Stimulated activated CD8-positive, alpha-beta memory T cell treated with anti-CD3 and anti-CD28 coated beads, Interleukin-15, amount 100 ng/mL, for 48 hours (primary cell): ENCODE measurements at regions not wholly inside any gene's neighbourhood (a gene's known extent, or its start where the extent isn't known, plus 50 kb on each side); places are given as distances from the start of the nearest gene placed in this dataset.
"Not testable (repeated sequence)": the region's sequence is repeated elsewhere in the genome, so short reads cannot be mapped to it uniquely, and the experiment has no call there.

ENCODE experiments used
- DNase-seq, 2 donors: peaks; one replicate each; pipeline ENCODE4 v3.0.0-alpha.2; 2020; ENCODE audit warnings: low read depth in 2 of 2

DNA sequence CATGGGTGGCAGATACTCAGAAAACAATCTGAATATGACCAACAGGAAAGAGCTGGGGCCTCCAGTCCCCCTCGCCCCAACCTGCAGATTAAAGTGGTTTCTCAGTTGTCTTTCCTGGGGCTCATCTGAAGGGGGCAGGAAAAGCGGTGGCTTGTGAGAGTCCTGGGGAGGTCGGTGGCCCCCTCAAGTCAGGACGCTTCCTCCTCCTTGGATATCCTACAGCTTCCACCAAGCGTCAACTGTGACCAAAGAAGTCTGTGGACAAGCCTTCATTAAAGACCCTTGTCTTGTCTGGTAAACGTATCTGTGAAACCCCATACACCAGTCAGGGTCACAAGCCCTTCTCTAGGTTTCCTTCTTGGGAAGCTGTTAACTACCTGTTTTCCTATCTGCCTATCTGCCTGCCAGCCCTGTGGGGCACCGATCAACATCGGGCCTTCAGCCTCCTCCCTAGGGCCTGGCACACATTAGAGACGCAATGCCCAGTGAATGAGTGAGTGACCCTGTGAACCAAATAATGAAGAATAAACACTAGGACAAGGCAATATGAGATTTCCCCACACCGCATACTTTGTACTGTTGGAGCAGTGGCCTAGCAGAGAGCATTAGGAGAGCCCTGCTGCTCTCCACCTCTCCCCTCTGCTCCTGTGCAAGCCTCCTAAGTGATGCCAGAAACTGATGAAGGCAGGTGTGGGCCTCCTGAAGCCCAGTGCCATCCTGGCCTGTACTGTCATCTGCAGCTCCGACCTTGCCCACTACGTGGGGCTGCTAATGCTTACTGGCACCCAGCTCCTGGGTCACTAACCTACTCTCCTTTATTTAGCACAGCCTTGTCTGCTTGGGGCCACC, 1317.8 kb downstream of the UQCRFS1 start:
- DNase-seq: no peak

DNA sequence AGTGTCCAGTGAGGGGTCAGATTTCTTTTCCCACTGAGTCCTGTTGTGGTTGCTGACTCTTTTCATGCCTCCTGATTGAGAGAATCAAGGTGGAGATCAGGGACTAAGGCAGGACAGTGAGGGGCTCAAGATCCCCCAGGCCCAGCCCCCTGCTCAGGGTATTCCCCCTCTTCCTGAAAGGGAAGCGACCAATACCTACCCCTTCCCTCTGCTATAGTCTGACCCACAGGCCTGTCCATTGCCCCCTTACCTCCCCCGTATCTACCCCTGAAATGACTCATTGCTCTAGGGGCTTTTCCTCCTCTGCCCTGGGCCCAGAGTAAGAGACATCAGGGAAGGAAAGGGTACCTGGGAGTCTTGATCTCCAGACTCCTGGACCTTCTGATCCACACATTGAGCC, 1320.5 kb downstream of the UQCRFS1 start:
- DNase-seq: no peak

DNA sequence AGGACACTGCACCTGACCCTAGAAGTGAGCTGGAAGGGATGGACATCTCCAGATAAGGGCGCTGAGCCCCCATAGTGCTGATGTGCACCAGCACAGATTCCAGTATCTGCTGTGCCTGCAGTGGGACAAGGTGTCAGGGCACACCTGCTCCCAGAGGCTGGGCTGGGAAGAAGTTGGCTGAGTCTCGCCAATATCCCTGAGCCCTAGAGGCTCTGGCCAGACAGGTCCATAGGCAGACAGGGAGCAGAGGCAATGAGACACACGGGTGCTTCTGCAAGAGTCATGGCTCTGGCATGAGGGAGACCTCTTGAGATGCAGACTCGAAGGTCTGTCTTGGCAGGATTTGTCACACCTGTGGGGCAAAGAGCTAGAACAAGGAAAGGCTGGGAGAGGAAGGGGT, 1321.5 kb downstream of the UQCRFS1 start:
- no peak for DNase-seq

DNA sequence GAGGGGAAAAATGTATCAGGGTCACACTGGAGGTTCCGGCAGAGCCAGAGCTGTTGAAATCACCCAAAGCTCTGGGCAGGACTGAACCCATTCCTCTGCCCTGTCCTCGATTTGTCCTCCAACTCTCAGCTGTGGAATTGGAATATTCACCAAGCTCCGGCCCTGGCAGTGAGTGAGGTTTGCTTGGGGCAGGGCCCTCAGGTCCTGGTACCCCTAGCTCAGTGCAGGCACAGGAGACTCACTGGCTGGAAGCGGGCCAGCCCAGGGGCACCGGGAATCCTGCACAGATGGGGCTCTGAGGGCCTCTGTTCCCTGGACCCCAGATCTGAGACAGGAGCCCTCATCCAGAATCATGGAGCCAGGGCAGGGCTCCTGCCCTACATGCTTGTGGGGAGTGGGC, 1322.3 kb downstream of the UQCRFS1 start:
- DNase-seq: no peak

DNA sequence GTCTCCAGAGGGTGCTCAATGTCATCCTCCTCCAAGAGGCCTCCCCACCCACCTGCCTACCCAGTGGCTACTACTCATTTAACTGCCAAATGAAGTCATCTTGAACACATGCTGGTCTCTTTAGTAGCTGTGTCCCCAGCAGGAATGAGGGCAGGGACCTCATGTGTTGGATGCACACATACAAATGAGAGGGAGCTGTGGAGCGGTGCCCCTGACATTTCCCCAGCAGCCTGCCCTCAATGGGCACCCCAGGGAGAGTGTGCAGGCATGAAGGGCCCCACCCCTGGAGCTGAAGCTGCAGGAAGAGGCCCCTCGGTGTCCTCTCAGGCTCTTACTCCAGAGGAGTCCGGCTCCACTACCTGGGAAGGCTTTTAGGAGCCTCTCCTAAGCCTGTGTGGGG, 1322.7 kb downstream of the UQCRFS1 start:
- DNase-seq: no peak

DNA sequence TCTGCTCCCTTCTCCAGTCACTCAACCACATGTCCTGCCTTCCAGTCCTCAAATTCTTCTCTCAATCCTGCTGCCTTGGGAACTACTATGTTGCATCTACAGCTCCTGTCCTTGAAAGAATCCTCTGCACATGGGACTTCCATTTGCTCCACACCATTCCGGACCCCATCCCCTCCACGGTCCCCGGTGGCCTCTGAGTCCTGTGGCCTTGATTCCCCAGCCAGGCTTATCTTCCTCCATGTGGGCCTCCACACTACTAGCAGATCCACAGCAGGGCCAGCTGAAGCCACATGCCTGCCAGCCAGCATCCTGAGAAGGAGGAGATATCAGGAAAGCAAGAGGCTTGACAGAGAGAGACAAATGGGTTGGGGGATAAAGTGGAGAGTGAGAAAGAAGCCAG, 1323.8 kb downstream of the UQCRFS1 start:
- DNase-seq: no peak

DNA sequence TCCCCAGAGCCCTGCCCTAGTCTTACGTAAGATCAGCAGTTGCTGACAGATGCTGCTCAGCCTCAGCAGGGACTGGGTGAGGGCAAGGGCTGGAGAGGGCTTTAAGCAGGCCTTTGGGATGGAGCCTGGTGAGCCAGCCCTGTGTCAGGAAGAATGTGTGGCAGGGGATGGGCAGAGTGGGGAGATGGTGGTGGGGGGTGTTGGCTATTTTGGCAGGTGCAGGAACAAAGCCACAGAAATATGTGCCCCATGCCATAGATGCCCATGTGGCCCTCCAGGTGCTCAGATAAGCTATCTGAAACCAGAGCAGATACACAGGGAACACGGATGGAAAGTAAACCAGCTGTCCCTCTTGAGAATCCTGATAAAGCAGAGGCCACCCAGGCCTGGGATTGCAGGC, 1325.0 kb downstream of the UQCRFS1 start:
- no peak for DNase-seq

DNA sequence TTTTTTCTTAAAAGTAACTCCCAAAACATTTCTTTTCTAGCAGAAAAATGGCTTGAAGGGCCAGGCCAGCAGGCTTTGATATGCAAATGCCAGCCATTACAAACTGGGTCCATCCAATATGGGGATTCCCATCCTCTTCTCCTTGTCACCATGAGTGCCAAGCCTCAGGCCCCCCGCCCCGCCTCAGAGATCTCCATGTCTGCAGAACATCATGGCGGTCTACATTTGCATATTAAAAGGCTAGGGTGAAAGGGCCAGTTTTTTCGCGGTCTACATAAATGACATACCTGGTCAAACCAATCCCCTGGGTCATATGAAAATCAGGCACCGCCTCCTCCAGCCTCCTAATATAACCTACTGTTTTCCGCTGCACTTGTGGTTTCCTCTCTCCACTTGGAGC, 1327.6 kb downstream of the UQCRFS1 start:
- DNase-seq: no peak

DNA sequence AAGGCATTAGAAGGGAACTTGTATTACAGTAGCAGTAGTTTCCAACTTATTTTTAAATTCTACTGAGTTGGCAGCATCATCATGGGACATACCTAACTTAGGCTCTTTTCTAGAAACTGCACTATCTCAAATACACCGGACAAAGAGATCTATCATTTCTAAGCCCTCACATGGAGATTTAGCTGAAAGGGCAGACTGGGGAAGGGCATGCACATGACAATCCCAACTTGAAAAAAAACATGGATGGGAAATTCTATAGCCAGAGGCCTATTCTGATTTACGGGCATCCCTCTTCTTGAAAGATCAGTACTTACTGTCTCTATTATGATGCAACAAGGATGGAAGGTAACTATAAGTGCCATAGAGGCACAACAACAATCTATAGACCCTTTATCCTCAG, 1328.6 kb downstream of the UQCRFS1 start:
- no peak for DNase-seq

DNA sequence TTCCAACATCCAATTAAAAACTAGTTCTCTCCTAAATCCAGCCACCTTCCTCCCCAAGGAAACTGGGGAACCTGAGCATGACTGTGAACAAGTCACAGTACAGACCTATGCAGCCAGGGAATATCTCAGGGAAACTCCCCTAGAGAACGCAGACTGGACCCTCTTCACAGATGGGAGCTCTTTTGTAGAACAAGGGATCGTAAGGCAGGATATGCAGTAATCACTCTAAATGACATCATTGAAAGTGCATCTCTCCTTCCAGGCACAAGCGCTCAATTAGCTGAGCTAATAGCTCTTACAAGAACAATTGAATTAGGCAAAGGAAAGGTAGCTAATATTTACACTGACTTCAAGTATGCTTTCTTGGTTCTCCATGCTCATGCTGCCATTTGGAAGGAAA, 1331.7 kb downstream of the UQCRFS1 start:
- no peak for DNase-seq

DNA sequence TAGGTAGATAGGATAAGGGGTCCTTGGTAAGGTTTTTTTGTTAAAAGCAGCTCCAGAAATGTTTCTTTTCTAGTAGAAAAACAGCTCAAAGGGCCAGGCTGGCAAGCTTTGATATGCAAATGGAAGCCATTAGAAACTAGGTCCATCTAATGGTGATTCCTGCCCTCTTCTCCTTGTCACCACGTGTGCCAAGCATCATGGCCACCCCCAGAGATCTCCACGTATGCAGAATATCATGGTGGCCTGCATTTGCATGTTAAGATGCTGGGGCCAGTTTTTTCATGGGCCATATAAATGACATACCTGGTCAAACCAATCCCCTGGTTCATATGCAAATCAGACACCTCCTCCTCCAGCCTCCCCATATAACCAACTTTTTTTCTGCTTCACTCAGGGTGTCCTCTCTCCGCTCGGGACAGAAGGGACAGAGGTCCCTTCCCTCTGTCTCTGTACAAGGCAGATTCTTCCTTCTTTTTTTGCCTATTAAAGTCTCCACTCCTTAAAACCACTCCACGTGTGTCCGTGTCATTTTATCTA, 1335.9 kb downstream of the UQCRFS1 start:
- no peak for DNase-seq

DNA sequence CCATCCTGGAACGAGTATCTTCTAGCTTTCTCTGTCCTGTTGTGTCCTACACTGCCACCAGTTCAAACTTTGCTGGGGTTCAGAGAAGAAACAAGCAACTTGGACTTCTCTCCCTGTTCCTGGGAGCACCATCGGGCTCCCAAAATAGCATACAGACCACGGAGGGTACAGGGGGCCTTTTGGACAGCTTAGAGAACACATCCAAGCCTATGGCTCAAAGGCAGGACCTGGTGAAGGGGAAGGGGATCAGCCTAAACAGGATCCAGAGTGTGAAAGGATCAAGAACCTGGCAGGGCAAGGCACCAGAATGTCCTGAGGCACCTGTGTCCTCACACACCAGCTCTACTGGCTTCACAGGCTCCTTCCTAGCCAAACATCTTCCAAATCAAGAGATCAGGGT, 1336.5 kb downstream of the UQCRFS1 start:
- DNase-seq: no peak

DNA sequence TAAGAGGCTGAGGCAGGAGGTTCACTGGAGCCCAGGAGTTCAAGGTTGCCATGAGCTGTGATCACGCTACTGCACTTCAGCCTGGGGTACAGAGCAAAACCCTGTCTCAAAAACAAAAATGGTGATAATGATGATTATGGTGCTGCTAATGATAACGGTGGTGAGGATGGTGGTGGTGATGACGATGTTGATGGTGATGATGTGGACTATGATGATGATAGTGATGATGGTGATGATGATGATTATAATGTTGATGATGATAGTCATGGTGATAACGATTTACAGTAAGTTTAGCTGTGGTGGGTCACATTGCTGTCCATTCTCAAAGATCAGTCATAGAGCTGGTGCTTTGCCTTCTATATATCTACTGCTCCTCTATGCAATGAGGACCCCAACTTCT, 1340.6 kb downstream of the UQCRFS1 start:
- no peak for DNase-seq

DNA sequence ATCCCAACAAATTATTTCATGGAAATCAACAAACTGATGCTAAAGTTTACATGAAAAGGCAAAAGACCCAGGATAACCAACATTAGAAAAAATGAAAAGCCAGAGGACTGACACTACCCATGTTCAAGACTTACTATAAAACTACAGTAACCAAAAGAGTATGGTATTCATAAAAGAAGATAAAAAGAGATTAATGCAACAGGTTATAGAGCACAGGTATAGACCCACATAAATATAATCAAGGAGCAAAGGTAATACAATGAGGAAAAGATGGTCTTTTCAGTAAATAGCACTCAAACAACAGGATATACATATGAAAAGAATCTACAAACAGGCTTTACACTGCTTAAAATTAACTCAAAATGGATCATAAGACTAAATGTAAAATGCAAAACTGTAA, 1342.7 kb downstream of the UQCRFS1 start:
- DNase-seq: no peak

DNA sequence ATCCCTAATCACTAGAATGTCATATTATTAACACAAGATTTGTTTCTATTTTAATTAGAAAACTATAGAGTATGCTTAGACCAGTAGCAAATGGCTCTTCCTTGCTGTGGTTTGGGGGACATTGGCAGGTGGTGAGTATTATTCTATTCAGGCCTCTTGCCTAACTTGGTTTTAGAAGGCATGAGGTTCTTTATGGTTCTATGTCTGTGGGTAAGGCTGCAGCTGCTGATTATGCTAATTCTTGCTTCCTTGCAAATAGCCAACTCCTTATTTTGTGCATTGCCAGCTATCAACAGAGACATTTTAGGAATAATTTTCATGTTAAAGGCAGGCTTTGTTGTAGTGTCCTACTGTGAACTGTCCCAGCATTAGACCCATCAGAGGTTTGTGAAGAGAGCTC, 1344.9 kb downstream of the UQCRFS1 start:
- DNase-seq: no peak

DNA sequence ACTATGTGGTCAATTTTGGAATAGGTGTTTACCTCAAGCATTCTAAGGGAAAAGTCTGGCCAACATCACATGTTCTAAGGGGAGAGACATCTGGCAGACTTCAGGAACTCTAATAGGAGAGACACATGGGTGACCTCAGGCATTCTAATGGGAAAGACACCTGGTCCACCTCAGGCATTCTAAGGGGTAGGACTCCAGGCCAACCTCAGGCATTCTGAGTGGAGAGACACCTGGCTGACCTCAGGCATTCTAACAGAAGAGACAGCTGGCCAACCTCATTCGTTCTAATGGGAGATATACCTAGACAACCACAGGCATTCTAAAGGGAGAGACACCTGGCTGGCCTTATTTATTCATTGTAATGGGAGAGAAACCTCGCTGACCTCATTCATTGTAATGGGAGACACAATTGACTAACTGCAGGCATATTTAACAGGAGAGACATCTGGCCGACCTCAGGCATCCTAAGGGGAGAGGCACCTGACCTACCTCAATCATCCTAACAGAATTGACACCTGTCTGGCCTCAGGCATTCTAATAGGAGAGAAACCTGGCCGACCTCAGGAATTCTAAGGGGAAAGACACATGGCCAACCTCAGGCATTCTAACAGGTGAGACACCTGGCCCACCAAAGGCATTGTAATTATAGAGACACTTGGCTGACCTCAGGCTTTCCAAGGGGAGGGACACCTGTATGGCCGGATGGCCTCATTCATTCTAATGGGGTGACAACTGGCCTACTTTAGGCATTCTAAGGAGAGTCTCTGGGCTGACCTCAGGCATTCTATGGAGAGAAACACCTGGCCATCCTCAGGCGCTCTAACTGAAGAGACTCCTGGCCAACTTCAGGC, 1346.8 kb downstream of the UQCRFS1 start:
- no peak for DNase-seq

DNA sequence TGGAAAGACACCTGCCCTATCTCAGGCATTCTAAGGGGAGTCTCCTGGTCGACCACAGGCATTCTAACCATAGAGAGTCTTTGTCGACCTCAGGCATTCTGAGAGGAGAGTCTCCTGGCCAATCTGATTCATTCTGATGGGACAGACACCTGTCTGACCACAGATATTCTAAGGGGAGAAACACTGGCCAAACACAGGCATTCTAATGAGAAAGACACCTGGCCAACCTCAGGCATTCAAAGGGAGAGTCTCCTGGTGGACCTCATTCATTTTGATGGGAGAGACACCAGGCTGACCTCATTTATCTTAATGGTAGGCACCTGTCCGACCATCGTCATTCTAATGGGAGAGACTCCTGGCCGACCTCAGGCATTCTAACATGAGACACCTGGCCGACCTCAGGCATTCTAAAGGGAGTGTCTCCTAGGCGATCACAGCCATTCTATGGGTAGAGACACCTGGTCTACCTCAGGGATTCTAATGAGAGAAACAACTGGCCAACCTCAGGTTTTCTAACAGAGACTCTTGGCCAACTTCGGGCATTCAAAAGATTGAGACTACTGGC, 1351.5 kb downstream of the UQCRFS1 start:
- DNase-seq: no peak

DNA sequence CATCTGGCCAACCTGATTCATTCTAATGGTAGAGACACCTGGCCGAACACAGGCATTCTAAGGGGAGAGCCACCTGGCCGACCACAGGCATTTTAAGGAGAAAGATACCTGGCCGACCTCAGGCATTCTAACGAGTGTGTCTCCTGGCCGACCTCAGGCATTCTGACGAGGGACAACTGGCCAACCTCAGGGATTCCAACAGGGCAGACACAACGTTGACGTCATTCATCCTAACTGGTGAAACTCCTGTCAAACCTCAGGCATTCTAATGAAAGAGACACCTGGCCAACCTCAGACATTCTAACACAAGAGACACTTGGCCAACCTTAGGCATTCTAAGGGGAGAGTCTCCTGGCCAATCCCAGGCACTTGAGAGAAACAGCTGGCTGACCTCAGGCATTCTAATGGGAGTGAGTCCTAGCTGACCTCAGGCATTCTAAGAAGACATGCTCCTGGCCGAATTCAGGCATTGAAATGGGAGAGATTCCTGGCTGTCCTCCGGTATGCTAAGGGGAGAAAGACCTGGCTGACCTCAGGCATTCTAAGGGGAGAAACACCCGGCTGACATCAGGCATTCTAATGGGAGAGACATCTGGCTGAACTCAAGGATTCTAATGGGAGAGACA, 1352.5 kb downstream of the UQCRFS1 start:
- no peak for DNase-seq

DNA sequence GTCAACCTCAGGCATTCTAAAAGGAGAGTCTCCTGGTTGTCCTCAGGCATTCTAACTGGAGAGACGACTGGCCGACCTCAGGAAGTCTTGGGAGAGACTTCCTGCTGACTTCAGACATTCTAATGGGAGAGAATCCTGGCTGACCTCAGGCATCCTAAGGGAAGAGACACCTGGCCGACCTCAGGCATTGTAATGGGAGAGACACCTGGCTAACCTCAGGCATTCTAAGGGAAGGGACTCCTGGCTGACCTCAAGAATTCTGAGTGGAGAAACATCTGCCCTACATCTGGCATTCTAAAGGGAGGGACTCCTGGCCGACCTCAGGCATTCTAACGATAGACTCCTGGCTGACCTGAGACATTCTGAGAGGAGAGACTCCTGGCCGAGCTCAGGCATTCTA, 1353.3 kb downstream of the UQCRFS1 start:
- DNase-seq: no peak

DNA sequence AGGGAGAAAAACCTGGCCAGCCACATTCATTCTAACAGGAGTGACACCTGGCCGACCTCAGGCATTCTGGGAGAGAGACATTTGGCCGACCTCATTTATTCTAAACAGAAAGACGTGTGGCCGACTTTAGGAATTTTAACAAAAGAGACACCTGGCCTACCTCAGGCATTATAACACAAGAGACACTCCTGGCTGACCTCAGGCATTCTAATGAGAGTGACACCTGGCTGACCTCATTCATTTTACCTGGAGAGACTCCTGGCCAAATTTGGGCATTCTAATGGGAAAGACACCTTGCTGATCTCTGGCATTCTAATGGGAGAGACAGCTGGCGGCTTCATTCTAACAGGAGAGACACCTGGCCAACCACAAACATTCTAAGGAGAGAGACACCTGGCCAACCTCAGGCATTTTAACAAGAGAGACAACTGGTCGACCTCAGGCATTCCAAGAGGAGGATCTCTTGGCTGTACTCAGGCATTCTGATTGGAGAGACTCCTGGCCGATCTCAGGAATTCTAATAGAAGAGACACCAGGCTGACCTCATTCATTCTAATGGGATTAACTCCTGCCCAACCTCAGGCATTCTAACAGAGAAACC, 1353.9 kb downstream of the UQCRFS1 start:
- no peak for DNase-seq

DNA sequence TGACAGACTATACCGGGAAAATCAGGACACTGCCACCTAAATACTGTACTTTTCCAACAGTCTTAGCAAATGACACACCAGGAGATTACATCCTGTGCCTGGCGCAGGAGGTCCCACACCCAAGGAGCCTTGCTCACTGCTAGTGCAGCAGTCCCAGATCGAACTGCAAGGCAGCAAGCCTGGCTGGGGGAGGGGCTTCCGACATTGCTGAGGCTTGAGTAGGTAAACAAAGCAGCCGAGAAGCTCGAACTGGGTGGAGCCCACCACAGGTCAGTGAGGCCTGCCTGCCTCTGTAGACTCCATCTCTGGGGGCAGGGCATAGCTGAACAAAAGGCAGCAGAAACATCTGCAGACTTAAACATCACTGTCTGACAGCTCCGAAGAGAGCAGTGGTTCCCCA, 1360.0 kb downstream of the UQCRFS1 start:
- not testable (repeated sequence) for DNase-seq
